Gastrocnemius medialis (tissue), 4 donors: ENCODE measurements at regions not wholly inside any gene's neighbourhood (a gene's known extent, or its start where the extent isn't known, plus 50 kb on each side); places are given as distances from the start of the nearest gene placed in this dataset.

Experiments
- ATAC-seq, 2 donors: fragments of 150-250 bp; one replicate each; pipeline ENCODE4 v1.9.1; 2016
- DNase-seq, 2 donors: peaks; one replicate each; pipeline ENCODE4 v3.0.0-alpha.2; 2019
- H3K27ac ChIP-seq, 4 donors: fragments of 200-600 bp; sonication (generic); 1 replicate in 1 of 4; 2 replicates in 3 of 4; pipeline ENCODE4 v1.5.1; 2016 to 2018; ENCODE audit warnings: mild to moderate bottlenecking in 2 of 4, moderate library complexity in 1 of 4
- H3K27me3 ChIP-seq, 3 donors: fragments of 200-600 bp; sonication (generic) in 2 of 3; 1 replicate in 1 of 3; 2 replicates in 2 of 3; pipeline versions ENCODE4 v1.5.1 to v1.6.0; 2016 to 2019; ENCODE audit warnings: mild to moderate bottlenecking in 1 of 3, moderate library complexity in 1 of 3
- H3K36me3 ChIP-seq, 2 donors: fragments of 200-600 bp; sonication (generic) in 1 of 2; one replicate each; pipeline ENCODE4 v1.5.1; 2017 to 2018
- H3K4me1 ChIP-seq, 2 donors: fragments of 200-600 bp; sonication (generic) in 1 of 2; one replicate each; pipeline ENCODE4 v1.5.1; 2016 to 2017; ENCODE audit warnings: mild to moderate bottlenecking in 2 of 2
- H3K4me3 ChIP-seq, 4 donors: fragments of 200-600 bp; sonication (generic) in 3 of 4; 1 replicate in 1 of 4; 2 replicates in 3 of 4; pipeline ENCODE4 v1.5.1; 2016 to 2019; ENCODE audit warnings: mild to moderate bottlenecking in 2 of 4
- H3K9me3 ChIP-seq, 3 donors: fragments of 200-600 bp; sonication (generic) in 2 of 3; 1 replicate in 1 of 3; 2 replicates in 2 of 3; pipeline ENCODE4 v1.5.1; 2016 to 2019
- CTCF ChIP-seq, 5 experiments: fragments of 450-650 bp in 3 of 5; fragments of 200-600 bp in 2 of 5; sonication (generic) in 2 of 5; IDR thresholded peaks in 4 of 5; conservative IDR thresholded peaks in 1 of 5; 1 replicate in 4 of 5; 2 replicates in 1 of 5; pipeline ENCODE4 v1.5.1; 2016 to 2019; ENCODE audit warnings: antibody characterized with exemption in 5 of 5, mild to moderate bottlenecking in 3 of 5, moderate library complexity in 3 of 5
- POLR2A ChIP-seq, 2 donors: fragments of 450-650 bp; IDR thresholded peaks; one replicate each; pipeline ENCODE4 v1.6.1; 2017; ENCODE audit warnings: antibody characterized with exemption in 2 of 2, mild to moderate bottlenecking in 2 of 2, moderate library complexity in 2 of 2
- in situ Hi-C, 4 donors: fragments of 200-750 bp; cut with MboI; loops; one replicate each; pipeline versions ENCODE4 v1.15.0 to v1.8.0; 2017; ENCODE audit warnings: low sequenced_read_pairs in 4 of 4
- intact Hi-C: fragments of 100-400 bp; cut with DNase I; formaldehyde crosslinking; loops from one replicate; pipeline ENCODE4 v1.15.1; 2023; ENCODE audit warnings: low total_unique reads

GRCh38 chr22:25367756-25368155, 148.3 kb downstream of the CRYBB2 start:
- intact Hi-C loops (no loop called here), in situ Hi-C loops (no loop called here)
- Histone ChIP-seq H3K27ac (no peak overlapping the region), H3K27me3 (no peaks in the 10 kb centered on the region), H3K4me1 (peaks cover 0 to under 1% of the 10 kb centered on the region in 2 donors), H3K4me3 (no peak overlapping the region), H3K36me3 (no peaks in the 10 kb centered on the region), H3K9me3 (no peaks in the 10 kb centered on the region)
- DNase-seq = no peak
- ATAC-seq = no peak
- TF ChIP-seq POLR2A (IDR thresholded peaks at IDR 0.05) = no peak
- TF ChIP-seq CTCF (IDR thresholded peaks at IDR 0.05 in 4 of 5, conservative IDR thresholded peaks at IDR 0.05 in 1 of 5) = no peak

- intact Hi-C loops = no loop called here
- no peak for DNase-seq
Observed at GRCh38 chr22:25368271-25368670, 148.8 kb downstream of the CRYBB2 start.

GRCh38 chr22:25369041-25369440, 149.6 kb downstream of the CRYBB2 start:
- Histone ChIP-seq H3K9me3 (no peaks in the 10 kb centered on the region), H3K36me3 (no peaks in the 10 kb centered on the region), H3K4me1 (no peaks in the 10 kb centered on the region), H3K4me3 (no peak overlapping the region), H3K27me3 (no peaks in the 10 kb centered on the region), H3K27ac (no peak overlapping the region)
- TF ChIP-seq POLR2A (IDR thresholded peaks at IDR 0.05) = no peak
- no peak for TF ChIP-seq CTCF (IDR thresholded peaks at IDR 0.05 in 4 of 5, conservative IDR thresholded peaks at IDR 0.05 in 1 of 5)
- ATAC-seq (no peak), DNase-seq (no peak)
- intact Hi-C loops = no loop called here
- in situ Hi-C loops = no loop called here

More at GRCh38 chr22:25368271-25368670, 148.8 kb downstream of the CRYBB2 start:
- Histone ChIP-seq H3K27me3 (no peaks in the 10 kb centered on the region), H3K4me1 (no peaks in the 10 kb centered on the region), H3K27ac (no peak overlapping the region), H3K4me3 (no peak overlapping the region), H3K36me3 (no peaks in the 10 kb centered on the region), H3K9me3 (no peaks in the 10 kb centered on the region)
- no peak for ATAC-seq
- in situ Hi-C loops = no loop called here
- TF ChIP-seq CTCF (IDR thresholded peaks at IDR 0.05 in 4 of 5, conservative IDR thresholded peaks at IDR 0.05 in 1 of 5) (no peak), POLR2A (IDR thresholded peaks at IDR 0.05) (no peak)

GRCh38 chr22:25370322-25370721, 150.9 kb downstream of the CRYBB2 start:
- Histone ChIP-seq H3K9me3 (no peaks in the 10 kb centered on the region), H3K36me3 (no peaks in the 10 kb centered on the region), H3K27me3 (no peaks in the 10 kb centered on the region), H3K4me3 (no peak overlapping the region), H3K4me1 (no peaks in the 10 kb centered on the region), H3K27ac (no peak overlapping the region)
- ATAC-seq = no peak
- intact Hi-C loops = no loop called here
- DNase-seq = no peak
- in situ Hi-C loops = no loop called here
- TF ChIP-seq CTCF (IDR thresholded peaks at IDR 0.05 in 4 of 5, conservative IDR thresholded peaks at IDR 0.05 in 1 of 5) = no peak
- TF ChIP-seq POLR2A (IDR thresholded peaks at IDR 0.05) = no peak

- H3K4me3 ChIP-seq = no peak overlapping the region
- no peak overlapping the region for H3K27ac ChIP-seq
- intact Hi-C loops = no loop called here
- H3K36me3 ChIP-seq = no peaks in the 10 kb centered on the region
- no peaks in the 10 kb centered on the region for H3K27me3 ChIP-seq
- no peaks in the 10 kb centered on the region for H3K4me1 ChIP-seq
- TF ChIP-seq CTCF (IDR thresholded peaks at IDR 0.05 in 4 of 5, conservative IDR thresholded peaks at IDR 0.05 in 1 of 5) (no peak), POLR2A (IDR thresholded peaks at IDR 0.05) (no peak)
- no peaks in the 10 kb centered on the region for H3K9me3 ChIP-seq
- in situ Hi-C loops = no loop called here
- no peak for DNase-seq
- ATAC-seq = no peak
Observed at GRCh38 chr22:25372000-25372595, 152.7 kb downstream of the CRYBB2 start.
